ENCODE measurements at regions not wholly inside any gene's neighbourhood (a gene's known extent, or its start where the extent isn't known, plus 50 kb on each side); places are given as distances from the start of the nearest gene placed in this dataset.
"Not testable (repeated sequence)": the region's sequence is repeated elsewhere in the genome, so short reads cannot be mapped to it uniquely, and the experiment has no call there.

DNA sequence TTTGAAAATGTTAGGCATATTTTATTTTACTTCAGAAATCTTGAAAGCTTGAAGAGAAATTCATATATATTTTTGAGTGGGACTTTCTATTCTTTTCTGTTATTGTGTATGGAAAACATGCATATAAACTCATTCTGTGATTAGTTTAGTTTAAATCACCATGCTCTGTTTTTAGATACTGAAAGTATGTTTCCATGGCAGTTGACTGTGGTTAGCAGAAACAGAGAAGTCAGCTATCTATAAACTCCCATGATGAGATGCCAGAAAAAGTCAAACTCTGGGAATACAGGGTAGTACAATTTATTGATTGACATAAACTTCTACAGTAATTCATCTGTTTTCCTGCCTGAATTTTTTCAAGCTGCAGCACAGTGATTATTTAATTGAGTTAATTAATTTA lies 905.3 kb upstream of the VRK2 start:
- peak; percentile 50 for DNase-seq (ENCODE audit: low read depth)

DNA sequence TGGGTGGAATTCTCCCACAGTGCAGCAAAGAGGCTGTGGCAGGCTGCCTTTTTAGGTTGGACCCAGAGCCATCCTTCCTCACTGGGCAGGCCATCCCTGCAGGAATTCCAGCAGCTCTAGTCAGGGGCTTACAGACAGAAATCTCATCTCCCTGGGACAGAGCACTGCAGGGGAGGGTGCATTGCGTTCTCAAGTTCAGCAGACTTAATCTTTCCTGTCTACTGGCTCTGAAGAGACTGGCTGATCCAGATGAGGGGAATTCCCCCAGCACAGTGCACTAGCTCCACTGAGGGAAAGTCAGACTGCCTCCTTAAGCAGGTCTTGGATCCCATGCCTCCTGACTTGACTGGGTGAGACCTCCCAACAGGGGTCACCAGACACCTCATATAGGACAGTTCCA lies 899.7 kb upstream of the VRK2 start:
- DNase-seq (ENCODE audit: low read depth), result no peak

DNA sequence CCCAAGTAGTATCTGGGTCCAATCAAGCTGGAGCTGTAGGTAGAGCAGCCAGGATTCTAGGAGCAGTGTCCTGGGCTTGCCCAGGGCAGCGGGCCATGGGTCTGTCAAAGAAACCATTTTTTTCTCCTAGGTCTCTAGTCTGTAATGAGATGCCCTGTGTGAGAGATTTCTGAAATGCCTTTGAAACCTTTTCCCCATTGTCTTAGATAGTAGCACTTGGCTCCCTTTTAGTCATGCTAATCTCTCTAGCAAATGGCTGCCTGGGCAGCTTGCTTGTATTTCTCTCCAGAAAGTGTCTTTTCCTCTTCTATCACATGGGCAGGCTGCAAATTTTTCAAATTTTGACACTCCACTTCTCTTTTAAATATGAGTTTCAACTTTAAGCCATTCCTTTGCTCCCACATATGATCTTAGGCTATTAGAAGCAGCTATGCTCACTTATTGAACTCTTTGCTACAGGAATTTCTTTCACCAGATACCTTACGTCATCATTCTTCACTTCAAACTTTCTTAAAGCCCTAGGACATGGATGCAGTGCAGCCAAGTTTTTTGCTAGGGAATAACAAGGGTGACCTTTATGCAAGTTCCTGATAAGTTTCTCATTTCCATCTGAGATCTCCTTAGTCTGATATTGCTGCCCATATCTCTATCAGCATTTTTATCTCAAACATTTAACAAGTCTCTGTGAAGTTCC lies 890.2 kb upstream of the VRK2 start:
- DNase-seq (ENCODE audit: low read depth), result no peak

DNA sequence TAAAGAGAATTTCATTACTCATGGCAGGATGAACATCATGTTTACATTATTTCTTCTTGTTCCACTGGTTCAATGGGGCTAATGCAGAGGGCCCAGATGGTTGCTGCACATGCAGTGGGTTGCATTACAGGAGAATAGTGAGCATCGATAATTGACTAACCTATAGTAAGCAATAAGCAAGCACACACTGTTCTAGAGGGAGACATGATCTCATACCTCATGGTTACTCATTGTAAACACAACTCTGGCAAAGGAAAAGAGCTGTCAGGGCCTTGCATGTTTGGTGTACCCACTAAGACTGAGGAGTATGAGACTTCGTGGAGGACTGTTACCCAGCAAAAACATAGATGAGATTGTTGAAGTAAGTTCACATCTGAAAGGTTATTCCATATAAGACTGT lies 885.6 kb upstream of the VRK2 start:
- no peak for DNase-seq (ENCODE audit: low read depth)

DNA sequence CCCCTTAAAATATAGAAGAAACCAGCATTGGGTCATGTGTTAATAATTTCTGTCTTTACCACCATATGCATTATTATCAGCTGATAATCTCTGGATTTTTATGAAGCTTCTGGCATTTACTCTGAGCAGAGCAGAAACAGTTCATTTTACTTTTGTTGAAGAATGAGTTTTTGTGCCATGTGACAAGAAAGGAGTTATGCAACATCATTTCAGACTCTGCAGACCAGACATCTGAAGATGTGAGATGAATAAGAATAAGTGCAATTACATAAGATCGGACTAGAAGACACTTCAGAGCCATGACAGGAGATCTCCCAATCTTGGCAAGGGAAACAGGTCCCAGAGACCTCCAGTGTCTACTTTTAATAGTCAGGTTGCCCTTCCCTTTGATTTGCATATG lies 869.4 kb upstream of the VRK2 start:
- DNase-seq (ENCODE audit: low read depth), result no peak

DNA sequence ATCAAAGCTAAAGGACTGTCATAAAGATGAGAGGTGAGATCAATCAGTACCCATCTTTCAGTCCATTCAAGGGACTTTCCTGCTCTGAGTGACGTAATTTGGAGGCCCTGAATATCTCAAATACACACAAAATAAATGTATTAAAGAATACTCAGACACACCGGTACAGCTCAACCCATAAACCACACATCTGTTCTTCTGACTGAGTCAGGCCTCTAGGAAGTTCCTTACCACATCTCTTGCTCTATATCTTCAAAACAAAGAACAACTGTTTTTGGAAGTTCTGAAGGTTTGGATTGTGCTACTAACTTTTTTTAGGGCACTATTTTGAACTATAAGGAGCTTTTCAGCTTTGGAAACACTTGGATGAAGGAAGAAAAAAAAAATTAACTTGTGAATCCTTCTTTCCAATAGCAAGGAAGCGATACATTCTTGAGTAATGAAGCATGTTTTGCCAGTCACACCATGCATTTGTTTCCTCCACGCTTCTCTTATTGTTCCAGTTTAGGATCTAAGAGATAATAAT lies 866.5 kb upstream of the VRK2 start:
- peak; percentile 40 for DNase-seq (ENCODE audit: low read depth)

DNA sequence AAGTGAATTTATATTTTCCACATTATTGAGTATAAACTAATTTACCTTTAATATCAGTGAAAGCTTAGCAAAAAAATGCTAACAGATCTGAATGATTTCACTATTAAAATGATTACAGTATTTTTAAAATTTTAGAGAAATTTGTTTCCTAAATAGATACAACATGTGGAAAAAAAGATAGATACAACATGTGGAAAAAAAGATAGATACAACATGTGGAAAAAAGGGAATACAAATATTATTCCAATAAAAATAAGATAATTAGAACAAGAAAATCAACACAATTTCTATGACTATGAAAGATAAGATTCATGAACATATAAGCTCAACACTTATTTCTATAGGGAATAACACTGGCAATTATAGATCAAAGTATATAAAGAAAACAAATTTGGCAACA lies 865.9 kb upstream of the VRK2 start:
- no peak for DNase-seq (ENCODE audit: low read depth)

DNA sequence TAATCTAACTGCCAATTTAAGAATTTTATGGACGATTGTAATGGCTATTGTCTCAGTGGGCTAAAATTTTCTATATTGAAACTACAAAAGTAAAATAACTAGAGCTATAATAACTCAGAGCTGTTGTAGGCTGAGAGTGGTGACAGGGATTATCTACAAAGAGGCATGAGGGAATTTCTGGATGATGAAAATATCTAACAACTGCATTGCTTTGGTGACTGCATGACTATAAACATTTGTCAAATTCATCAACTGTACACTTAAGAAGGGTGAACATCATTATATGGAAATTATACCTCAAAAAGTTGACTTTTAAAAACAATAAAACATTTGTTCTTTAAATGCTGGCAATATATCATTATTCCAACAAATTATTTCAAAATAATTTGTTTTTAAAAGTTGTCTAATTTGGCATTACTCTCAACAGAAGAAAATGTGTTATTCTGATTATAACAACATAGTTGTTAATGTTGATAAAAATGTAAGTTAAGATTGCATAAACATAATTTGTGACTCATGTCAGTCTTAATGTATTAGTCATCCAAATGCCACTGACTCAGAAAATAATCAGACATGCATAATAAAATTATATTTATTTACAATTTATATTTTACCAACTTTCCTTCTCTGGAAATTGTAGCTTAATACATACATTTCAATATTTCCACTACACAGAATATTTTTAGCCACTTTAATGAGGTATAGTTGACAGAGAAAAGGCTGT lies 865.1 kb upstream of the VRK2 start:
- peak; percentile 36 for DNase-seq (ENCODE audit: low read depth)

DNA sequence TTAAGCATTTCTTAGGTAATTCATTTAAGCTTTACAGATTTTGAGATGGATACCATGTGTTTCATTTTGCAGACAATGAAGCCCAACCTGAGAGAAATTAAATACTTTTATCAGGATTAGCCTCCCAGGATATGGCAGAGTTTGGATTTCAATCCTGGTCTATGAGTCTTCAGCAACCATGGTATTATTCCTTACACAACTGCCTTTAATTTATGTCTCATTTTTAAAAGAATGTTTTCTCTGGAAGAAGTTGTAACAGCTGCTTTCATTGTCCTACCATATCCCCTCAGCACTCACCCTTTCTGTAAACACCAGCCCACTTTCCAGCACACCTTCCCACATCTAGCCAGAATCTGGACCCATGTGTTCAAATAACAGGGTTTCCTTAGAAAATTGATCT lies 863.7 kb upstream of the VRK2 start:
- peak; percentile 19 for DNase-seq (ENCODE audit: low read depth)

DNA sequence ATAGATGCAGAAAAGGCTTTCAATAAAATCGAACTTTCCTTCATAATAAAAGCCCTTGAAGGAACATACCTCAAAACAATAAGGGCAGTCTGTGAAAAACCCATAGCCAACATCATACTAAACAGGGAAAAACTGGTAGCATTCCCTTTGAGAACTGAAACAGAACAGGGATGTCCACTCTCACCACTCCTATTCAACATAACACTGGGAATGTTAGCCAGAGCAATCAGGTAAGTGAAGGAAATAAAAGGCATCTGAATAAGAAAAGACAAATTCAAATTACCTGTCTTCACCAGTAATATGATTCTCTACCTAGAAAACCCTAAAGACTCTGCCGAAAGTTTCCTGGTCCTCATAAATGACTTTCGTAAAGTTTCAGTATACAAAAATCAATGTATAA lies 861.0 kb upstream of the VRK2 start:
- no peak for DNase-seq (ENCODE audit: low read depth)

DNA sequence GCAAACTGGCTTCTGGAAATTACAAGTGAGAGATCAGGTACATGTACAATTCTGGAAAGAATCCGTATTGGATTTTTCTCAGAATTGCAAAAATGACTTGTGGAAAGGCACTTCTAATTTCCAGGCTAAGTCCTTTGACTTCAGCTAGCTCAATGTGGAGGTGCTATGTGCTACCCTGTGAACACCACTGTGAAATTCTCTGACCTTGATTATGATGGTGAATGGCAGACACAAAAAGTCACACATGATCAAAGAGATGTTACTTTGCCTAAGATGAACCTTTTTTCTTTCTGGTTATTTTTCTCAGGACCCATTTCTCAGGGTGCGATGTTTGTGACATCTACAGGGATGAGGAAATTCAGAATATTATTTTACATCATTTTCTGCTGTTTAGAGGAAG lies 856.6 kb upstream of the VRK2 start:
- no peak for DNase-seq (ENCODE audit: low read depth)

DNA sequence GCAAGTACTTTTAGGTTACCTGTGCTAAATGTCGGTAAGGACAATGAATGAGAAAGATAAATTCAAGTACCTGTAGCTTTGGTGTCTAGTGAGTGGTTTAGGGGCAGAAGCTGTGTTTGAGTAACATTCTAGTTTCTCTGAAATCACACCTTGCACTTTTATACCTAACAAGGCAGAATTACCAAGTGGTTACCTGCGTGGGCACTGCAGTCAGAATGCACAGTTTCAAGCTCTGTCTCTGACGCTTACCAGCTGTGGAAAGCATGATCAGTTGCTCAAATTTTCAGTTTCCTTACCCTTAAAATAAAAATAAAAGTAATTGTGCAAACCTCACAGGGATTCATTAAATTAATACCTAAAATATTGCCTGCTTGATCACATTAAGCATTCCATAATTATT lies 846.9 kb upstream of the VRK2 start:
- DNase-seq (ENCODE audit: low read depth), result no peak

DNA sequence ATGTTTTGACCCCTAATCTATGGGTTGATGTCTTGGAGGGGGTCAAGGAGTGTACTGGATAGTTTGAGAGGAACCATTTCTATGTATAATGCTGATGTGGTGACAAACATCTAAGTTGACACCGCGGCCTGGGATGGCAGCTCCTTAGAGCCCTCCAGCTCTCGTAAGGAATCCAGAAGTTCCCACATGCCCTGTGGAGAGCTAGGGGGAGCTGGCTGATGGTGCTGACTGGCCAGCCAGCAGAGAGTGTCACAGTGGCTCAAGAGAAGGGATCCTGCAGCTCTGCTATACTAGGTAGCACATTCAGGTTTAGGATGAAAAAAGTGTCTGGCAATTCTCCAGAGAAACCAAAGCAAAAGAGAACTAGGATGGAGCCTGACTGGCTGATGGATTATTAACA lies 842.2 kb upstream of the VRK2 start:
- DNase-seq (ENCODE audit: low read depth), result no peak

DNA sequence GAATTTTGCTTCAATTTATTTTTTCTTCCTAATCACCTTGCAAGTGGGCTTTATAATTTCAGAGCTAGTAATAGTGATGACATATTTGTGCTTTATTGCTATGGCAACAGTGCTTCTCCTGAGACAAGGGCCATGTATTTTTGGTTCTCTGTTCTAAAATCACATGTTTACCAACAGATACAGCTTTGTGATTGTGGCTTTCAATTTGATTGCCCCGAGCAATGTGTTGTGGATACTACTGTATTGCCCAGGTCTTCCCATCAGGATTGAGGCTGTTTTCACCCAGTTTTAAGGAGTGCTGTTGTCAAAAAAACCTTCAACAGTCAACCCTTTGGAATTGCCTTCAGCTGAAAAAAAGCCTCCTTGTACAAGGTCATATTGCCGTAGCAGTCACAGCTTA lies 841.4 kb upstream of the VRK2 start:
- no peak for DNase-seq (ENCODE audit: low read depth)

DNA sequence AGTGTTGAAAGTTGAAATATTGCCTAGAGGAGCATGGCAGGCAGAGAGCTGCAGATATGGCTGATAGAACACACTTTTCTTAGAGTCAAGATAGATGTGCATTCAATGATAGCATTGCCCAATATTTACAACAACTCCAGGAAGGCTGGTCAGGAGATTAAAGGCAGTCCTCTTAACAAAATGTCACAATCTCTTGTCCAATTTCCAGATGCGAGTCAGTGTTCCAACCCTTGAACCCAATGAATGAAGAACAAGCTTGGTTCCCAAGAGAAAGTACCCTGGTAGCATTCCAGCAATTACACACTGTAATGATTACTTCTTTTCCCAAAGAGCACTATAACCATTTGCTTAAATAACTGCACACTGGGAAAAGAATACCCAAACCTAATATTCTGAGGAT lies 839.4 kb upstream of the VRK2 start:
- no peak for DNase-seq (ENCODE audit: low read depth)

DNA sequence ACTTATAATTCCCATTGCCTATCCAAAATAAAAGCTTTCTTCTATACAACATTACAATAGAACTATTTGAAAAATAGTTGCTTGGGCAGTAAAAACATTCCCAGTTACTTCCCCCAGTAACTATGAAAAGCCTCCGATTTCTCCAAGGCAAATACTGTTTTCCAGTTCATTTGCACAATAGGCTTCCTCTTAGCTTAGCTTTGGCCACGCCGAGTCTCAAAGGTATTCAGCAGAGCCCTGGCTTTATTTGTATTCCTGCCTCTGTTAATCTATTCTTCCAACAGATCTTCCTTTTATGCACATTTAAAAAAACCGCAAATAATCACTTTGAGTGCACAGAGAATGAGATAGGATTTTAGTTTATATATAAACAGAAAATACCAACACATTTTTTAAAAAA lies 836.8 kb upstream of the VRK2 start:
- no peak for DNase-seq (ENCODE audit: low read depth)

DNA sequence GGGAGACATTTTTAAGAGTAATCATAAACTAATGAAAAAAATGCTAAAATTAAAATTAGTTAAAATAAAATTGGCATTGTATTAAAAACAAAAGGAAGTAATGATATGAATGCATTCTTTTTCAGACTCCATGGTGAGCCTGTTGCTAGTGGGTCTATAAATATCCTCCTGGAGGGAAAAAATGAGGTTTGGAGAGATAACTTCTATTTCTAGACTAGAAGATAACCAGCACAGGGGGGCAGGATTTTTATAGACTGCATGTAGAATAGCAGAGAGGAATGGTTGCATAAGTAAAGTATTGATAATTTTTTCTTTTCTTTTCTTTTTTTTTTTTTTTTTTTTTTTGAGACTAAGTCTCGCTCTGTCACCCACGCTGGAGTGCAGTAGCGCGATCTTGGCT lies 835.8 kb upstream of the VRK2 start:
- DNase-seq (ENCODE audit: low read depth), result no peak

DNA sequence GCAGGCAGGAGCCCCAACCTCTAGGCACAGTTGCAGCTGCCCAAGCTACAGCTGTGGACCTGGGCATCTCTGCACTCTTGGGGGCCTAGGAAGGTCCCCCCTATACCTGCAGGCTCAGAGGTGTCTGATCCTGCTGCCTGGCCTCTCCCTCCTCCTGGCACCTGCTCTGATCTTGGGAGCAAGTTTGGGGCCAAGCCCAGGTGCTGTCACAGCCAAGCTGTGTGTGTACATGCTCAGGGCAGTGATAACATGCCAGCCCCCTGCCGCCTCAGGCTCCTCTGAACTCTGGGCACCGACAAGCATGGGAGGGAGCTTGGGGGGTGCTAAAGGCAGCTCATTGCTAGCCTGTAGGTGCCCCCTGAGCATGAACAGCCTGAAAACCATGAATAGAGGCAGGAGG lies 829.6 kb upstream of the VRK2 start:
- DNase-seq (ENCODE audit: low read depth), result no peak

DNA sequence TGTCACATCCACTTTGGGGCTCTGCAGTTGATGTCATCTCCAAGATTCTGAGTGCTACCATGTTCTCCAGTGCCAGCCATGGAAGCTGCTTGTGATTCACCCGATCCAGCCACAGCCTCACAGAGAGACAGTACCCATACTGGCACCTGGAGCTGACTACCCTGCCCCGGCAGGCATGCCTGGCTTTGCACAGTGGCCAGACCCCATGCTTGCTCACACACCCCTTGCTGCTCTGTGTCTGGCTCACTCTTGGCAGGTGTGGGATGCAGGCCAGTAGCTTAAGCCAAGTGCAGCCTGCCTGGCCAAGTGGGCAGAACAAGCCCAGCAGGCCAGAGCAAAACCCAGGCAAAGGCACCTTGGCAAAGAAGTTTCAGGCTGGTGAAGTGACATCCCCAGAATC lies 828.4 kb upstream of the VRK2 start:
- DNase-seq (ENCODE audit: low read depth), result no peak

DNA sequence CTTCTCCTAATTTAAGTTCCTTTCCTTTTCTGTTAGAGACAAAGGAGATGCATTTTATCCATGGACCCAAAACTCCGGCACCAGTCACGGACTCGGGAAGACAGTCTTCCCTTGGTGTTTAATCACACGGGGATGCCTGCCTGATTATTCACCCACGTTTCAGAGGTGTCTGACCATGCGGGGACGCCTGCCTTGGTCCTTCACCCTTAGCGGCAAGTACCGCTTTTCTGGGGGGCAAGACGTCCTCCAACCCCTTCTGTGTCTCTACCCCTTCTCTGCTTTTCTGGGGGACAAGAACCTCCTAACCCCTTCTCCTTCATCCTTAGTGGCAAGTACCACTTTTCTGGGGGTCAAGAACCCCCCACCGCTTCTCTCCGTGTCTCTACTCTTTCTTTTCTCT lies 816.9 kb upstream of the VRK2 start:
- not testable (repeated sequence) for DNase-seq (ENCODE audit: low read depth)

DNA sequence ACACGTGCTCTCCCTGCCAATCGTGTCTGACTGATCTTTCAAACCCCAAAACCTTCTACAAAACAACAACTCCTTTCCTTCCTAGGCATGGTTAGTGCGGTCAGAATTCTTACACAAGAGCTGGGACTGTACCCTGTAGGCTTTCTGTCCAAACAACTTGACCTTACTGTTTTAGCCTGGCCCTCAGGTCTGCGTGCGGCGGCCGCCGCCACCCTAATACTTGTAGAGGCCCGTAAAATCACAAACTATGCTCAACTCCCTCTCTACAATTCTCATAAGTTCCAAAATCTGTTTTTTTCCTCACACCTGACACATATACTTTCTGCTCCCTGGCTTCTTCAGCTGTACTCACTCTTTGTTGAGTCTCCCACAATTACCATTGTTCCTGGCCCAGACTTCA lies 814.3 kb upstream of the VRK2 start:
- not testable (repeated sequence) for DNase-seq (ENCODE audit: low read depth)

DNA sequence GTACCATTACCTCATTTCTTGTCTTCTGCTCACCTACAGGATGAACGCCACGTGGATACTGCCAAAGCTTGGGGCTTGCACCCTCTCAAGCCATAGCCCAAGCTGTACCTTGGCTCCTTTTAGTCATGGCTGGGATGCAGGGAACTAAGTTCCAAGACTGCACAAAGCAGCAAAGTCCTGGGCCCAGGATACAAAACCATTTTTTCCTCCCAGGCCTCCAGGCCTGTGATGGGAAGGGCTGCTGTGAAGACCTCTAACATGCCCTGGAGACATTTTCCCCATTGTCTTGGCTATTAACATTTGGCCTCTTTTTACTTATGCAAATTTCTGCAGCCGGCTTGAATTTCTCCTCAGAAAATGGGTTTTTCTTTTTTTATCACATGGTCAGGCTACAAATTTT lies 795.1 kb upstream of the VRK2 start:
- DNase-seq (ENCODE audit: low read depth), result not testable (repeated sequence)

DNA sequence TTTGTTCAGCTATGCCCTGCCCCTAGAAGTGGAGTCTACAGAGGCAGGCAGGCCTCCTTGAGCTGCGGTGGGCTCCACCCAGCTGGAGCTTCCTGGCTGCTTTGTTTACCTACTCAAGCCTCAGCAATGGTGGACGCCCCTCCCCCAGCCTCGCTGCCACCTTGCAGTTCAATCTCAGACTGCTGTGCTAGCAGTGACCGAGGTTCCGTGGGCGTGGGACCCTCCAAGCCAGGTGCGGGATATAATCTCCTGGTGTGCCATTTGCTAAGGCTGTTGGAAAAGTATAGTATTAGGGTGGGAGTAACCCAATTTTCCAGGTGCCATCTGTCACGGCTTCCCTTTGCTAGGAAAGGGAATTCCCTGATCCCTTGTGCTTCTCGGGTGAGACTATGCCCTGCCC lies 770.2 kb upstream of the VRK2 start:
- not testable (repeated sequence) for DNase-seq (ENCODE audit: low read depth)

All from myocyte (in vitro differentiated cells).